H54 (cell line): ENCODE measurements at regions not wholly inside any gene's neighbourhood (a gene's known extent, or its start where the extent isn't known, plus 50 kb on each side); places are given as distances from the start of the nearest gene placed in this dataset.
A peak's percentile ranks its signal among the peaks of the same experiment; 100 is the strongest.

ENCODE experiments used
- DNase-seq: peaks from one replicate; pipeline ENCODE4 v3.0.0; 2011; ENCODE audit warnings: low spot score, mixed read lengths; ENCODE audit not compliant: insufficient read length
- FAIRE-seq: peaks from 3 replicates; lab custom pipeline; 2011; peaks lifted over from hg19 to GRCh38; lab: Jason Lieb, UNC
- POLR2A ChIP-seq: IDR thresholded peaks from 2 replicates; pipeline ENCODE4 v1.6.1; 2011; ENCODE audit warnings: low read depth, mild to moderate bottlenecking, low read length

GRCh38 chrX:63927848-63928247, 142.8 kb upstream of the ARHGEF9 start:
- no peak for FAIRE-seq
- no peak for TF ChIP-seq POLR2A

GRCh38 chrX:63922221-63922620, 137.2 kb upstream of the ARHGEF9 start:
- DNase-seq (peak; percentile 11), FAIRE-seq (no peak)
- TF ChIP-seq POLR2A, result no peak

More at GRCh38 chrX:63927848-63928247, 142.8 kb upstream of the ARHGEF9 start:
- DNase-seq, result no peak

GRCh38 chrX:63920875-63921274, 135.9 kb upstream of the ARHGEF9 start:
- DNase-seq (no peak), FAIRE-seq (no peak)
- TF ChIP-seq POLR2A, result no peak

GRCh38 chrX:63919081-63919480, 134.1 kb upstream of the ARHGEF9 start:
- no peak for TF ChIP-seq POLR2A
- FAIRE-seq (no peak), DNase-seq (no peak)

- TF ChIP-seq POLR2A, result no peak
- FAIRE-seq (no peak), DNase-seq (no peak)
Observed at GRCh38 chrX:63918611-63919010, 133.6 kb upstream of the ARHGEF9 start.

- no peak for TF ChIP-seq POLR2A
- FAIRE-seq (no peak), DNase-seq (no peak)
Observed at GRCh38 chrX:63917296-63917695, 132.3 kb upstream of the ARHGEF9 start.

- DNase-seq (no peak), FAIRE-seq (no peak)
- TF ChIP-seq POLR2A, result no peak
Observed at GRCh38 chrX:63913719-63914118, 128.7 kb upstream of the ARHGEF9 start.

- DNase-seq, result no peak
- FAIRE-seq, result no peak
- TF ChIP-seq POLR2A, result no peak
Observed at GRCh38 chrX:63889001-63889400, 104.0 kb upstream of the ARHGEF9 start.

- no peak for TF ChIP-seq POLR2A
- no peak for FAIRE-seq
Observed at GRCh38 chrX:63884821-63885790, 100.1 kb upstream of the ARHGEF9 start.

GRCh38 chrX:63869506-63869905, 84.5 kb upstream of the ARHGEF9 start:
- FAIRE-seq (no peak), DNase-seq (no peak)
- TF ChIP-seq POLR2A, result no peak

More at GRCh38 chrX:63884821-63885790, 100.1 kb upstream of the ARHGEF9 start:
- DNase-seq, result no peak

GRCh38 chrX:63855896-63856295, 70.9 kb upstream of the ARHGEF9 start:
- TF ChIP-seq POLR2A, result no peak
- FAIRE-seq, result no peak
- no peak for DNase-seq

GRCh38 chrX:63835361-63835760, 50.3 kb upstream of the ARHGEF9 start:
- no peak for TF ChIP-seq POLR2A
- FAIRE-seq (no peak), DNase-seq (no peak)
